Caco-2 (cell line): ENCODE measurements at regions not wholly inside any gene's neighbourhood (a gene's known extent, or its start where the extent isn't known, plus 50 kb on each side); places are given as distances from the start of the nearest gene placed in this dataset.

ENCODE experiments used
- BruUV-seq: library from RNA; stranded (reverse); fragments of 400-500 nt; replicated peaks from 2 replicates; lab custom pipeline; 2021; lab: Mats Ljungman, UMichigan
- CTCF ChIA-PET: fragments of 300-600 bp; sonication (Branson Sonifier 250); formaldehyde crosslinking; loops from one replicate; lab custom pipeline; 2022; ENCODE audit warnings: antibody characterized with exemption; lab: Charles Lee
- POLR2A ChIA-PET: fragments of 300-600 bp; sonication (Branson Sonifier 250); formaldehyde crosslinking; loops from one replicate; lab custom pipeline; 2022; ENCODE audit warnings: antibody characterized with exemption; lab: Charles Lee
- DNase-seq, 2 experiments: peaks; one replicate each; pipeline versions ENCODE4 v3.0.0 to v3.0.0-alpha.2; 2020 to 2022
- H3K27me3 ChIP-seq: replicated peaks from 2 replicates; pipeline ENCODE4 v1.6.0; 2011; ENCODE audit warnings: low read length; ENCODE audit not compliant: control insufficient read depth, insufficient read depth
- H3K36me3 ChIP-seq: 2 replicates; pipeline ENCODE4 v1.5.1; 2011; ENCODE audit warnings: low read length; ENCODE audit not compliant: control insufficient read depth, insufficient read depth
- H3K4me1 ChIP-seq: fragments of 250-450 bp; sonication (Bioruptor Pico); 2 replicates; pipeline ENCODE4 v1.5.1; 2020; ENCODE audit warnings: mild to moderate bottlenecking
- H3K4me3 ChIP-seq: 2 replicates; pipeline ENCODE4 v1.5.1; 2011; ENCODE audit warnings: low read depth, mild to moderate bottlenecking, control low read depth, low read length
- H3K9me3 ChIP-seq: fragments of 250-450 bp; sonication (Bioruptor Pico); 2 replicates; pipeline ENCODE4 v1.5.1; 2020; ENCODE audit warnings: mild to moderate bottlenecking, moderate library complexity
- H3K27ac Mint-ChIP-seq: one replicate; pipeline ENCODE4 v1.8.0; 2022; ENCODE audit warnings: mixed read lengths; ENCODE audit not compliant: unreplicated experiment
- H3K27me3 Mint-ChIP-seq: one replicate; pipeline ENCODE4 v1.8.0; 2022; ENCODE audit warnings: mixed read lengths; ENCODE audit not compliant: insufficient read depth, unreplicated experiment
- H3K36me3 Mint-ChIP-seq: one replicate; pipeline ENCODE4 v1.8.0; 2022; ENCODE audit warnings: mild to moderate bottlenecking, mixed read lengths; ENCODE audit not compliant: insufficient read depth, unreplicated experiment
- H3K4me1 Mint-ChIP-seq: one replicate; pipeline ENCODE4 v1.8.0; 2022; ENCODE audit warnings: low read depth, mixed read lengths; ENCODE audit not compliant: unreplicated experiment
- H3K4me3 Mint-ChIP-seq: one replicate; pipeline ENCODE4 v1.8.0; 2022; ENCODE audit warnings: mild to moderate bottlenecking, moderate library complexity, mixed read lengths; ENCODE audit not compliant: unreplicated experiment
- H3K9me3 Mint-ChIP-seq: one replicate; pipeline ENCODE4 v1.8.0; 2022; ENCODE audit warnings: mixed read lengths; ENCODE audit not compliant: unreplicated experiment
- intact Hi-C: fragments of 100-400 bp; cut with micrococcal nuclease; formaldehyde crosslinking; loops from one replicate; pipeline ENCODE4 v1.10.0; 2022; ENCODE audit not compliant: unreplicated experiment
- TF ChIP-seq, protein P1 (sequence below), 2 experiments: fragments of 200-600 bp in 1 of 2; IDR thresholded peaks; 1 replicate in 1 of 2; 2 replicates in 1 of 2; pipeline versions ENCODE4 v1.5.1 to v1.8.0; 2011 to 2022; ENCODE audit warnings: antibody characterized with exemption in 1 of 2, control low read depth in 1 of 2, inconsistent platforms in 1 of 2, low read depth in 1 of 2, low read length in 1 of 2, mild to moderate bottlenecking in 1 of 2, moderate library complexity in 1 of 2; ENCODE audit not compliant: insufficient read depth in 1 of 2, severe bottlenecking in 1 of 2, unreplicated experiment in 1 of 2

DNA sequence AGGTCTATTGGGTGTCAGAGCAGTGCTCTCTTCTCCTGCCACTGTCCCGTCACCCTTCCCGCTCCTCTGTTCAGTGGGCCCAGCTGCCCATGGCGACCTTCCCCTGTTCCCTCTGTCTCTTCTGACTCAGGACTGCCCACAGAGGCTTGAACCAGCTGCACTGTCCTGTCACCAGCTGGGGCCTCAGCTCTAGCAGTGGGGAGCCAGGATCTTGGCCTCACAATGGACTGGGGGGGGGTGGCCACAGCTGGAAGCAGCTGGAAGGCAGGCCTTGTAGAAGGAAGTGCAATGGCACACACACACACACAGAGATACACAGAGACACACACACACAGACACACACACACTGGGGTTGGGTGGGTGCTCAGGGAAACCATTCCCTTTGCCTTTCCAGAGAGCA lies 114.0 kb upstream of the PJA1 start:
- no peaks in the 10 kb centered on the region for H3K27me3 ChIP-seq
- CTCF ChIA-PET, result no interaction called here
- BruUV-seq, result no TSS peak
- DNase-seq, result no peak
- intact Hi-C loops, result no loop called here
- POLR2A ChIA-PET, result no interaction called here
- H3K36me3 ChIP-seq, result no peaks in the 10 kb centered on the region
- H3K4me1 ChIP-seq, result no peaks in the 10 kb centered on the region
- Mint-ChIP-seq H3K27ac (no peak overlapping the region), H3K9me3 (no peaks in the 10 kb centered on the region), H3K4me1 (peaks cover 6% of the 10 kb centered on the region), H3K36me3 (no peaks in the 10 kb centered on the region), H3K4me3 (no peak overlapping the region), H3K27me3 (peaks cover 3% of the 10 kb centered on the region)
- H3K4me3 ChIP-seq, result no peak overlapping the region
- H3K9me3 ChIP-seq, result no peaks in the 10 kb centered on the region
- TF ChIP-seq, protein P1, sequence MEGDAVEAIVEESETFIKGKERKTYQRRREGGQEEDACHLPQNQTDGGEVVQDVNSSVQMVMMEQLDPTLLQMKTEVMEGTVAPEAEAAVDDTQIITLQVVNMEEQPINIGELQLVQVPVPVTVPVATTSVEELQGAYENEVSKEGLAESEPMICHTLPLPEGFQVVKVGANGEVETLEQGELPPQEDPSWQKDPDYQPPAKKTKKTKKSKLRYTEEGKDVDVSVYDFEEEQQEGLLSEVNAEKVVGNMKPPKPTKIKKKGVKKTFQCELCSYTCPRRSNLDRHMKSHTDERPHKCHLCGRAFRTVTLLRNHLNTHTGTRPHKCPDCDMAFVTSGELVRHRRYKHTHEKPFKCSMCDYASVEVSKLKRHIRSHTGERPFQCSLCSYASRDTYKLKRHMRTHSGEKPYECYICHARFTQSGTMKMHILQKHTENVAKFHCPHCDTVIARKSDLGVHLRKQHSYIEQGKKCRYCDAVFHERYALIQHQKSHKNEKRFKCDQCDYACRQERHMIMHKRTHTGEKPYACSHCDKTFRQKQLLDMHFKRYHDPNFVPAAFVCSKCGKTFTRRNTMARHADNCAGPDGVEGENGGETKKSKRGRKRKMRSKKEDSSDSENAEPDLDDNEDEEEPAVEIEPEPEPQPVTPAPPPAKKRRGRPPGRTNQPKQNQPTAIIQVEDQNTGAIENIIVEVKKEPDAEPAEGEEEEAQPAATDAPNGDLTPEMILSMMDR (IDR thresholded peaks at IDR 0.05; ENCODE audit: insufficient read depth in 1 of 2, low read depth in 1 of 2, low read length in 1 of 2, severe bottlenecking in 1 of 2, unreplicated experiment in 1 of 2), result no peak

DNA sequence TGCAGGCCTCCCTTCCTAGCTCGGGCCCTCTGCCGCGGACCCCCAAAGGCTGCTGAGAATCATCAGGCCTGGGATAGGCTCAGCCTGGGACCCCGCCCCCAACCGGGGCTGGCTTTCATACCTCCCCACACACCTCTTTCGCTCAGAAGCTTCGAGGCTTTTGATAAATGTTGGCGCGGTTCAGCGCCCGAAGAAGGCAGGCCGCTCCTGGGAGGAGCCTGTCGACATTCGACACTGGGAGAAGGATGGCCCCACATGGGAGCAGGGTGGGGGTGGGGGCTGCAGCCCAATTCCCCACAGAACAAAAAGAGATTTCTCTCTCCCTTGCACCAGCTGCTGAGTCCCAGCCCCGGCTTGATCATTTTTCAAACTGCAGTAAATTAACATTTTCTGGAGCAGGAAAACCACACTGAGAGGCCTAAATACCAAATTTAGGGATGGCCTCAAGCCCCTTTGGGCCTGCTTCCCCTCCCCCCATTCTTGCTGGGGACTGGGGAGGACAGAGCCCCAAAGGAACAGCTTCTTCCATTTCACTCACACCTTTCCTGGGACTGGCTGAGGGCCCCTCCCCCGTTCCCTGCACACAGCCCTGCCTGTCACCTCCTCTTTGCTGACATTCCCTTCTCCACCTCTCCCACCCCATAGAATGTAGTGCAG lies 112.9 kb upstream of the PJA1 start:
- CTCF ChIA-PET, result no interaction called here
- POLR2A ChIA-PET, result no interaction called here
- Histone ChIP-seq H3K4me3 (no peak overlapping the region), H3K9me3 (no peaks in the 10 kb centered on the region), H3K36me3 (no peaks in the 10 kb centered on the region), H3K4me1 (no peaks in the 10 kb centered on the region), H3K27me3 (no peaks in the 10 kb centered on the region)
- Mint-ChIP-seq H3K36me3 (no peaks in the 10 kb centered on the region), H3K27me3 (peaks cover 6% of the 10 kb centered on the region), H3K4me1 (peaks cover 6% of the 10 kb centered on the region), H3K27ac (no peak overlapping the region), H3K4me3 (no peak overlapping the region), H3K9me3 (no peaks in the 10 kb centered on the region)
- intact Hi-C loops, result no loop called here
- no peak for DNase-seq
- no TSS peak for BruUV-seq
- TF ChIP-seq, protein P1 (IDR thresholded peaks at IDR 0.05; ENCODE audit: insufficient read depth in 1 of 2, low read depth in 1 of 2, low read length in 1 of 2, severe bottlenecking in 1 of 2, unreplicated experiment in 1 of 2), result no peak

DNA sequence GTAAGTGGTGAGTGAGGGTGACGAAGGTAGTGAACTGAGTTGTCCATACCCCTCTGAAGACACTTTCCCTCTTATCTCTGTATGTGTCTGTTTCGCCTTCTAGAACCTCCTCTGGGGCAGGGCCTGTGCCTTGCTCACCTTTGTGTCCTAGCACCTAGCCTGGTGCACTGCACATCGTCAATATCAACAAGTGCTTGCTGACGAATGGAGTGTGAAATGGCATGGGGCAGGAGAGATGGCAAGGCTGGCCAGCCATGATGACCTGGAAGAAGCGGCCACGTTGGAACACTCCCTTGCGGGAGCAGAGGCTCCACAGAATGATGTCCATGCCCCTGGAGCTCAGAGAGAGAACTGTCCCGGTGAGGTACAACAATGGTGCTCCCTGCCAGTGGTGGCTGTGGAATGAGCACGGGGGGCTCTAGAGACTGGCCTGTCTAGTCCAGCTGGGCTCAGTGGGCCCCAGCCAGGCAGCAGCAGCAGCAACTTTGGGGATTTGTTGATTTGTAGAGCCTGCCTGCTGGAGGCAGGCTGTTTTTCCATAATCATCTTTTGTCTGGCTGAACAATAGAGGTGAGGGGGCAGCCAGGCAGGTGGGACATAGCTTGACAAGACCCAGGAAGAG lies 112.2 kb upstream of the PJA1 start:
- TF ChIP-seq, protein P1 (IDR thresholded peaks at IDR 0.05; ENCODE audit: insufficient read depth in 1 of 2, low read depth in 1 of 2, low read length in 1 of 2, severe bottlenecking in 1 of 2, unreplicated experiment in 1 of 2), result no peak
- Mint-ChIP-seq H3K36me3 (no peaks in the 10 kb centered on the region), H3K27ac (no peak overlapping the region), H3K4me3 (no peak overlapping the region), H3K4me1 (peaks cover 6% of the 10 kb centered on the region), H3K9me3 (no peaks in the 10 kb centered on the region), H3K27me3 (peaks cover 6% of the 10 kb centered on the region)
- Histone ChIP-seq H3K9me3 (no peaks in the 10 kb centered on the region), H3K4me3 (no peak overlapping the region), H3K4me1 (no peaks in the 10 kb centered on the region), H3K36me3 (no peaks in the 10 kb centered on the region), H3K27me3 (no peaks in the 10 kb centered on the region)
- no peak for DNase-seq
- no TSS peak for BruUV-seq
- ChIA-PET CTCF (no interaction called here), POLR2A (no interaction called here)
- intact Hi-C loops, result no loop called here
